GM12878 (cell line): ENCODE measurements at regions not wholly inside any gene's neighbourhood (a gene's known extent, or its start where the extent isn't known, plus 50 kb on each side); places are given as distances from the start of the nearest gene placed in this dataset.

ENCODE experiments used
- ATAC-seq: fragments of 200-7000 bp; cut with Tn5 transposase; 3 replicates; pipeline ENCODE4 v1.9.1; 2020; ENCODE audit warnings: mild to moderate bottlenecking, moderate library complexity
- BruUV-seq: library from RNA; stranded (reverse); fragments of 400-500 nt; replicated peaks from 2 replicates; lab custom pipeline; 2021; lab: Mats Ljungman, UMichigan
- CTCF ChIA-PET: fragments of 300-600 bp; sonication (Branson Sonifier 250); formaldehyde crosslinking; extraction: SDS; loops from one replicate; lab custom pipeline; 2021; ENCODE audit warnings: inconsistent platforms; lab: Yijun Ruan, JAX
- POLR2A ChIA-PET: fragments of 350-600 bp; formaldehyde crosslinking; extraction: SDS; loops from one replicate; lab custom pipeline; 2021; ENCODE audit warnings: inconsistent platforms; lab: Charles Lee
- RAD21 ChIA-PET: fragments of 300-600 bp; sonication (Branson Sonifier 250); formaldehyde crosslinking; loops from one replicate; lab custom pipeline; 2023; ENCODE audit warnings: antibody characterized with exemption; ENCODE audit not compliant: unreplicated experiment; lab: Charles Lee
- SMC1A ChIA-PET: fragments of 300-600 bp; sonication (Branson Sonifier 250); formaldehyde crosslinking; loops from one replicate; lab custom pipeline; 2023; ENCODE audit not compliant: unreplicated experiment, uncharacterized antibody; lab: Charles Lee
- DNase-seq: peaks from one replicate; pipeline ENCODE4 v3.0.0-alpha.2; 2011; ENCODE audit warnings: low read depth, low spot score
- FAIRE-seq: peaks from 3 replicates; lab custom pipeline; 2011; peaks lifted over from hg19 to GRCh38; lab: Jason Lieb, UNC
- H2AFZ ChIP-seq: 2 replicates; pipeline ENCODE4 v1.6.0; 2011; ENCODE audit warnings: low read depth, low read length, control low read depth; ENCODE audit not compliant: control insufficient read depth
- H3K27ac ChIP-seq: 2 replicates; pipeline ENCODE4 v1.5.1; 2011; ENCODE audit warnings: control low read depth; ENCODE audit not compliant: control insufficient read depth, insufficient read depth
- H3K27me3 ChIP-seq, 2 experiments: replicated peaks in 1 of 2; 2 replicates each; pipeline versions ENCODE4 v1.6.0 to v1.6.1; 2011; ENCODE audit warnings: low read length in 1 of 2; ENCODE audit not compliant: control insufficient read depth in 2 of 2, insufficient read depth in 2 of 2
- H3K36me3 ChIP-seq, 2 experiments: 2 replicates each; pipeline ENCODE4 v1.5.1; 2011; ENCODE audit warnings: low read length in 1 of 2; ENCODE audit not compliant: control insufficient read depth in 2 of 2, insufficient read depth in 2 of 2
- H3K4me1 ChIP-seq: 2 replicates; pipeline ENCODE4 v1.6.1; 2011; ENCODE audit warnings: mild to moderate bottlenecking, low read length, moderate library complexity, mixed read lengths; ENCODE audit not compliant: control insufficient read depth, insufficient read depth
- H3K4me2 ChIP-seq: 2 replicates; pipeline ENCODE4 v1.6.0; 2011; ENCODE audit warnings: control low read depth; ENCODE audit not compliant: control insufficient read depth, insufficient read depth
- H3K4me3 ChIP-seq: fragments of 200-600 bp; sonication (generic); 2 replicates; pipeline ENCODE4 v1.5.1; 2016
- H3K79me2 ChIP-seq: 2 replicates; pipeline ENCODE4 v1.6.0; 2011; ENCODE audit warnings: low read length; ENCODE audit not compliant: control insufficient read depth, insufficient read depth
- H3K9ac ChIP-seq: 2 replicates; pipeline ENCODE4 v1.8.0; 2011; ENCODE audit warnings: low read length, control low read depth, mixed read lengths; ENCODE audit not compliant: control insufficient read depth, insufficient read depth
- H3K9me3 ChIP-seq: replicated peaks from 3 replicates; pipeline ENCODE4 v1.5.1; 2011; ENCODE audit warnings: mild to moderate bottlenecking, low read length; ENCODE audit not compliant: control insufficient read depth, insufficient read depth
- H4K20me1 ChIP-seq: 2 replicates; pipeline ENCODE4 v1.6.0; 2011; ENCODE audit not compliant: control insufficient read depth, insufficient read depth
- CHD4 ChIP-seq: fragments of 200-600 bp; sonication (generic); IDR thresholded peaks from 2 replicates; pipeline ENCODE4 v1.6.1; 2016; ENCODE audit warnings: mild to moderate bottlenecking
- EP300 ChIP-seq, 2 experiments: fragments of 150-350 bp in 1 of 2; IDR thresholded peaks; 2 replicates each; pipeline ENCODE4 v1.6.1; 2011 to 2012; ENCODE audit warnings: low read depth in 2 of 2, low read length in 2 of 2, borderline replicate concordance in 1 of 2, improper control_type of control experiment in 1 of 2, inconsistent platforms in 1 of 2; ENCODE audit not compliant: control insufficient read depth in 1 of 2
- HCFC1 ChIP-seq: fragments of 150-350 bp; IDR thresholded peaks from 2 replicates; pipeline ENCODE4 v1.6.1; 2014; ENCODE audit warnings: low read length
- HDAC6 ChIP-seq: fragments of 200-600 bp; sonication (generic); IDR thresholded peaks from one replicate; pipeline ENCODE4 v1.8.0; 2017; ENCODE audit warnings: antibody characterized with exemption; ENCODE audit not compliant: unreplicated experiment
- IKZF2 ChIP-seq, 2 experiments: fragments of 450-650 bp; IDR thresholded peaks; 2 replicates each; pipeline ENCODE4 v1.6.1; 2017; ENCODE audit warnings: mild to moderate bottlenecking in 2 of 2, moderate library complexity in 2 of 2
- JUND ChIP-seq: IDR thresholded peaks from 2 replicates; pipeline ENCODE4 v1.6.1; 2012; ENCODE audit warnings: low read depth, mild to moderate bottlenecking, low read length, improper control_type of control experiment, moderate library complexity
- NR2F1 ChIP-seq: fragments of 450-650 bp; conservative IDR thresholded peaks from 2 replicates; pipeline ENCODE4 v1.6.1; 2017; ENCODE audit warnings: mild to moderate bottlenecking
- POLR2AphosphoS5 ChIP-seq: IDR thresholded peaks from 2 replicates; pipeline ENCODE4 v1.6.1; 2011; ENCODE audit warnings: mild to moderate bottlenecking, low read length, inconsistent platforms
- RAD21 ChIP-seq: IDR thresholded peaks from 2 replicates; pipeline ENCODE4 v1.6.1; 2011; ENCODE audit warnings: mild to moderate bottlenecking, low read depth, low read length, moderate library complexity; ENCODE audit not compliant: insufficient read depth
- REST ChIP-seq: IDR thresholded peaks from 2 replicates; pipeline ENCODE4 v1.6.1; 2012; ENCODE audit warnings: mild to moderate bottlenecking, low read depth, low read length
- SPI1 ChIP-seq: IDR thresholded peaks from 2 replicates; pipeline ENCODE4 v1.6.1; 2011; ENCODE audit warnings: low read depth, mild to moderate bottlenecking, low read length, moderate library complexity, borderline replicate concordance; ENCODE audit not compliant: insufficient read depth
- SUZ12 ChIP-seq: fragments of 200-600 bp; sonication (generic); IDR thresholded peaks from one replicate; pipeline ENCODE4 v1.6.1; 2018; ENCODE audit warnings: antibody characterized with exemption, mild to moderate bottlenecking; ENCODE audit not compliant: unreplicated experiment
- ZBTB11 ChIP-seq: fragments of 450-650 bp; formaldehyde crosslinking; IDR thresholded peaks from 2 replicates; pipeline ENCODE4 v1.5.0; 2022; ENCODE audit warnings: mild to moderate bottlenecking, missing genetic modification characterization
- ZNF592 ChIP-seq: fragments of 450-650 bp; IDR thresholded peaks from 2 replicates; pipeline ENCODE4 v1.6.1; 2017; ENCODE audit warnings: mild to moderate bottlenecking, moderate library complexity
- WGBS: methylation state at CpG from one replicate; pipeline ENCODE4 v1.1.6; 2016; ENCODE audit warnings: low lambda C conversion rate; ENCODE audit not compliant: insufficient replicate concordance, insufficient coverage; ENCODE audit errors: missing lambda C conversion rate; 5-methylcytosine and 5-hydroxymethylcytosine counted together
- in situ Hi-C: fragments of 300-500 bp; cut with MboI; formaldehyde crosslinking; loops from 9 replicates; pipeline ENCODE4 v1.14.3; 2018; ENCODE audit warnings: mixed read lengths
- intact Hi-C: fragments of 100-400 bp; cut with micrococcal nuclease; formaldehyde crosslinking; loops from one replicate; pipeline ENCODE4 v1.14.2; 2022; ENCODE audit not compliant: unreplicated experiment

GRCh38 chr13:39249982-39250381 lies 211.7 kb downstream of the NHLRC3 start:
- ChIA-PET CTCF (interaction anchor here (1.6 kb wide), 1 partner anchor 362 kb away, joined by 5 read pairs; no protein-coding TSS in a partner anchor), RAD21 (no interaction called here), POLR2A (no interaction called here)
- no peak for TF ChIP-seq SPI1
- no peak for TF ChIP-seq IKZF2 (IDR thresholded peaks at IDR 0.05)
- no peak for TF ChIP-seq HDAC6
- TF ChIP-seq POLR2AphosphoS5: no peak
- no peak for TF ChIP-seq RAD21
- TF ChIP-seq CHD4: no peak
- TF ChIP-seq EP300 (IDR thresholded peaks at IDR 0.05; ENCODE audit: borderline replicate concordance in 1 of 2, control insufficient read depth in 1 of 2, low read depth in 2 of 2, low read length in 2 of 2): no peak
- no peak for TF ChIP-seq REST
- no peak for TF ChIP-seq ZBTB11 (CRISPR knock-in tag)
- no peak for TF ChIP-seq SUZ12
- no peak for TF ChIP-seq ZNF592
- TF ChIP-seq HCFC1: no peak
- TF ChIP-seq NR2F1: no peak
- TF ChIP-seq JUND: no peak

More at GRCh38 chr13:39249982-39250381, 211.7 kb downstream of the NHLRC3 start:
- Histone ChIP-seq H3K27ac (no peak overlapping the region), H3K79me2 (no peaks in the 10 kb centered on the region), H3K4me2 (no peak overlapping the region), H3K4me1 (no peaks in the 10 kb centered on the region), H3K9me3 (no peaks in the 10 kb centered on the region), H3K9ac (no peak overlapping the region), H3K36me3 (no peaks in the 10 kb centered on the region), H3K4me3 (no peak overlapping the region), H4K20me1 (no peaks in the 10 kb centered on the region), H3K27me3 (peaks cover 0 to 4% of the 10 kb centered on the region in 2 experiments; a peak in 1 of 4 replicates), H2AFZ (no peak overlapping the region)
- no peak for ATAC-seq
- no peak for FAIRE-seq
- no peak for DNase-seq
- SMC1A ChIA-PET: interaction anchor here (1.5 kb wide), 1 partner anchor 335 kb away, joined by 3 read pairs; no protein-coding TSS in a partner anchor
- no TSS peak for BruUV-seq
- in situ Hi-C loops: no loop called here
- intact Hi-C loops: no loop called here
- 59% methylated on average over 9 of the region's 9 CpGs for WGBS
